ENCODE measurements at regions not wholly inside any gene's neighbourhood (a gene's known extent, or its start where the extent isn't known, plus 50 kb on each side); places are given as distances from the start of the nearest gene placed in this dataset.
A peak's percentile ranks its signal among the peaks of the same experiment; 100 is the strongest.

GRCh38 chr12:74732826-74733225 lies 195.2 kb downstream of the ATXN7L3B start:
- H2BK12ac ChIP-seq (ENCODE audit: low read length), result no peak overlapping the region
- no peak overlapping the region for H3K4me2 ChIP-seq (ENCODE audit: insufficient read depth, low read length, poor library complexity, severe bottlenecking)
- H2AK5ac ChIP-seq (ENCODE audit: low read depth, low read length), result no peak overlapping the region
- no peaks in the 10 kb centered on the region for H3K4me1 ChIP-seq (ENCODE audit: control insufficient read depth in 2 of 2, insufficient read depth in 1 of 2, low read depth in 1 of 2, low read length in 2 of 2)
- no peak overlapping the region for H3K18ac ChIP-seq (ENCODE audit: low read length)
- H3K23ac ChIP-seq (ENCODE audit: low read depth, low read length, poor library complexity), result no peak overlapping the region
- H3K4ac ChIP-seq (ENCODE audit: low read length), result no peak overlapping the region
- no peak overlapping the region for H4K91ac ChIP-seq (ENCODE audit: low read depth, low read length, poor library complexity)
- H2BK5ac ChIP-seq (ENCODE audit: low read length), result no peak overlapping the region
- no peak overlapping the region for H3K27ac ChIP-seq (replicated peaks; ENCODE audit: low read length)
- H3K9ac ChIP-seq (ENCODE audit: low read depth, low read length, poor library complexity), result no peak overlapping the region
- no peaks in the 10 kb centered on the region for H3K79me1 ChIP-seq (ENCODE audit: low read depth, low read length)
- H2AFZ ChIP-seq (ENCODE audit: low read length), result peak overlapping the region; percentile 59
- H2BK120ac ChIP-seq (ENCODE audit: low read depth, low read length), result no peak overlapping the region
- H3K36me3 ChIP-seq (replicated peaks in 1 of 2; ENCODE audit: control insufficient read depth in 2 of 2, insufficient read depth in 2 of 2, low read length in 2 of 2), result no peaks in the 10 kb centered on the region
- H3K27me3 ChIP-seq (ENCODE audit: control insufficient read depth in 3 of 3, insufficient read depth in 3 of 3, low read depth in 1 of 3, low read length in 3 of 3), result no peaks in the 10 kb centered on the region
- H3K9me3 ChIP-seq (replicated peaks in 1 of 2; ENCODE audit: control insufficient read depth in 2 of 2, insufficient read depth in 1 of 2, low read depth in 1 of 2, low read length in 2 of 2), result no peaks in the 10 kb centered on the region
- WGBS, 2 donors (ENCODE audit: extremely low coverage in 2 of 2, insufficient read length in 2 of 2, insufficient replicate concordance in 1 of 2), result no CpG with 5 or more reads among the region's 5 CpGs
- no peak overlapping the region for H3K4me3 ChIP-seq (ENCODE audit: low read length in 2 of 2)
- no peak for DNase-seq (ENCODE audit: low spot score)
- H4K8ac ChIP-seq (ENCODE audit: low read depth, low read length), result no peak overlapping the region
- no peak overlapping the region for H2BK15ac ChIP-seq (ENCODE audit: low read length)
- no peak overlapping the region for H3K14ac ChIP-seq (ENCODE audit: low read length)

DNA sequence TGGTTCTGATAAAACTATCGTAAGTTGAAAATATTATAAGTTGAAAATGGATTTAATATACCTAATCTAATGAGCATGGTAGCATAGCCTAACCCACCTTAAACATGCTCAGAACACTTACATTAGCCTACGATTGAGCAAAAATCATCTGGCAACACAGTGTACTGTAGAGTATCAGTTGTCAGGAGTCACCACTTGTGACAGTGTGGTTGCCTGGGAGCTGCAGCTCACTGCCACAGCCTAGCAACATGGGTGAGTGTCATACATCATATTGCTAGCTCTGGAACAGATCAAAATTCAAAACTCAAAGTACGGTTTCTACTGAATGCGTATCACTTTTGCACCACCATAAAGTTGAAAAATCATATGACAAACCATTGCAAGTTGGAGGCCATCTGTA lies 203.5 kb downstream of the ATXN7L3B start:
- Histone ChIP-seq H3K4me2 (ENCODE audit: insufficient read depth, low read length, poor library complexity, severe bottlenecking) (no peak overlapping the region), H3K36me3 (replicated peaks in 1 of 2; ENCODE audit: control insufficient read depth in 2 of 2, insufficient read depth in 2 of 2, low read length in 2 of 2) (no peaks in the 10 kb centered on the region), H3K4me3 (ENCODE audit: low read length in 2 of 2) (no peak overlapping the region), H4K8ac (ENCODE audit: low read depth, low read length) (no peak overlapping the region), H2BK5ac (ENCODE audit: low read length) (no peak overlapping the region), H2AK5ac (ENCODE audit: low read depth, low read length) (no peak overlapping the region), H2AFZ (ENCODE audit: low read length) (no peak overlapping the region), H2BK12ac (ENCODE audit: low read length) (no peak overlapping the region), H3K27me3 (ENCODE audit: control insufficient read depth in 3 of 3, insufficient read depth in 3 of 3, low read depth in 1 of 3, low read length in 3 of 3) (no peaks in the 10 kb centered on the region), H3K9me3 (replicated peaks in 1 of 2; ENCODE audit: control insufficient read depth in 2 of 2, insufficient read depth in 1 of 2, low read depth in 1 of 2, low read length in 2 of 2) (no peaks in the 10 kb centered on the region), H3K27ac (replicated peaks; ENCODE audit: low read length) (no peak overlapping the region), H4K91ac (ENCODE audit: low read depth, low read length, poor library complexity) (no peak overlapping the region), H3K79me1 (ENCODE audit: low read depth, low read length) (no peaks in the 10 kb centered on the region), H3K18ac (ENCODE audit: low read length) (no peak overlapping the region), H3K4me1 (ENCODE audit: control insufficient read depth in 2 of 2, insufficient read depth in 1 of 2, low read depth in 1 of 2, low read length in 2 of 2) (no peaks in the 10 kb centered on the region), H3K14ac (ENCODE audit: low read length) (no peak overlapping the region), H3K9ac (ENCODE audit: low read depth, low read length, poor library complexity) (no peak overlapping the region), H2BK120ac (ENCODE audit: low read depth, low read length) (no peak overlapping the region), H3K4ac (ENCODE audit: low read length) (no peak overlapping the region), H2BK15ac (ENCODE audit: low read length) (no peak overlapping the region), H3K23ac (ENCODE audit: low read depth, low read length, poor library complexity) (no peak overlapping the region)
- no CpG with 5 or more reads among the region's 4 CpGs for WGBS, 2 donors (ENCODE audit: extremely low coverage in 2 of 2, insufficient read length in 2 of 2, insufficient replicate concordance in 1 of 2)
- DNase-seq (ENCODE audit: low spot score), result no peak

GRCh38 chr12:74747305-74747704 lies 209.7 kb downstream of the ATXN7L3B start:
- no peak overlapping the region for H3K4ac ChIP-seq (ENCODE audit: low read length)
- no peak overlapping the region for H3K9ac ChIP-seq (ENCODE audit: low read depth, low read length, poor library complexity)
- H3K36me3 ChIP-seq (replicated peaks in 1 of 2; ENCODE audit: control insufficient read depth in 2 of 2, insufficient read depth in 2 of 2, low read length in 2 of 2), result no peaks in the 10 kb centered on the region
- no peak overlapping the region for H3K27ac ChIP-seq (replicated peaks; ENCODE audit: low read length)
- no peaks in the 10 kb centered on the region for H3K27me3 ChIP-seq (ENCODE audit: control insufficient read depth in 3 of 3, insufficient read depth in 3 of 3, low read depth in 1 of 3, low read length in 3 of 3)
- DNase-seq (ENCODE audit: low spot score), result no peak
- H3K4me2 ChIP-seq (ENCODE audit: insufficient read depth, low read length, poor library complexity, severe bottlenecking), result no peak overlapping the region
- H4K91ac ChIP-seq (ENCODE audit: low read depth, low read length, poor library complexity), result no peak overlapping the region
- no peak overlapping the region for H2BK12ac ChIP-seq (ENCODE audit: low read length)
- no peak overlapping the region for H2BK15ac ChIP-seq (ENCODE audit: low read length)
- no peak overlapping the region for H3K4me3 ChIP-seq (ENCODE audit: low read length in 2 of 2)
- H3K18ac ChIP-seq (ENCODE audit: low read length), result no peak overlapping the region
- H4K8ac ChIP-seq (ENCODE audit: low read depth, low read length), result no peak overlapping the region
- H3K14ac ChIP-seq (ENCODE audit: low read length), result no peak overlapping the region
- no peaks in the 10 kb centered on the region for H3K4me1 ChIP-seq (ENCODE audit: control insufficient read depth in 2 of 2, insufficient read depth in 1 of 2, low read depth in 1 of 2, low read length in 2 of 2)
- no peak overlapping the region for H2BK120ac ChIP-seq (ENCODE audit: low read depth, low read length)
- no peaks in the 10 kb centered on the region for H3K79me1 ChIP-seq (ENCODE audit: low read depth, low read length)
- H2AFZ ChIP-seq (ENCODE audit: low read length), result no peak overlapping the region
- H3K23ac ChIP-seq (ENCODE audit: low read depth, low read length, poor library complexity), result no peak overlapping the region
- H2BK5ac ChIP-seq (ENCODE audit: low read length), result no peak overlapping the region
- H2AK5ac ChIP-seq (ENCODE audit: low read depth, low read length), result no peak overlapping the region
- no peaks in the 10 kb centered on the region for H3K9me3 ChIP-seq (replicated peaks in 1 of 2; ENCODE audit: control insufficient read depth in 2 of 2, insufficient read depth in 1 of 2, low read depth in 1 of 2, low read length in 2 of 2)

- H3K4me3 ChIP-seq (ENCODE audit: low read length in 2 of 2), result no peak overlapping the region
- no peak overlapping the region for H2BK12ac ChIP-seq (ENCODE audit: low read length)
- no peak overlapping the region for H2AFZ ChIP-seq (ENCODE audit: low read length)
- H4K91ac ChIP-seq (ENCODE audit: low read depth, low read length, poor library complexity), result no peak overlapping the region
- H3K4me1 ChIP-seq (ENCODE audit: control insufficient read depth in 2 of 2, insufficient read depth in 1 of 2, low read depth in 1 of 2, low read length in 2 of 2), result no peaks in the 10 kb centered on the region
- WGBS, 2 donors (ENCODE audit: extremely low coverage in 2 of 2, insufficient read length in 2 of 2, insufficient replicate concordance in 1 of 2), result no CpG with 5 or more reads among the region's 1 CpG
- no peak overlapping the region for H3K18ac ChIP-seq (ENCODE audit: low read length)
- H3K27me3 ChIP-seq (ENCODE audit: control insufficient read depth in 3 of 3, insufficient read depth in 3 of 3, low read depth in 1 of 3, low read length in 3 of 3), result no peaks in the 10 kb centered on the region
- H3K27ac ChIP-seq (replicated peaks; ENCODE audit: low read length), result no peak overlapping the region
- no peaks in the 10 kb centered on the region for H3K9me3 ChIP-seq (replicated peaks in 1 of 2; ENCODE audit: control insufficient read depth in 2 of 2, insufficient read depth in 1 of 2, low read depth in 1 of 2, low read length in 2 of 2)
- no peak overlapping the region for H2AK5ac ChIP-seq (ENCODE audit: low read depth, low read length)
- H2BK5ac ChIP-seq (ENCODE audit: low read length), result no peak overlapping the region
- H4K8ac ChIP-seq (ENCODE audit: low read depth, low read length), result no peak overlapping the region
- no peak overlapping the region for H3K14ac ChIP-seq (ENCODE audit: low read length)
- no peaks in the 10 kb centered on the region for H3K79me1 ChIP-seq (ENCODE audit: low read depth, low read length)
- no peak for DNase-seq (ENCODE audit: low spot score)
- no peak overlapping the region for H2BK15ac ChIP-seq (ENCODE audit: low read length)
- H3K4me2 ChIP-seq (ENCODE audit: insufficient read depth, low read length, poor library complexity, severe bottlenecking), result no peak overlapping the region
- no peak overlapping the region for H2BK120ac ChIP-seq (ENCODE audit: low read depth, low read length)
- H3K23ac ChIP-seq (ENCODE audit: low read depth, low read length, poor library complexity), result no peak overlapping the region
- no peak overlapping the region for H3K9ac ChIP-seq (ENCODE audit: low read depth, low read length, poor library complexity)
- H3K4ac ChIP-seq (ENCODE audit: low read length), result no peak overlapping the region
- no peaks in the 10 kb centered on the region for H3K36me3 ChIP-seq (replicated peaks in 1 of 2; ENCODE audit: control insufficient read depth in 2 of 2, insufficient read depth in 2 of 2, low read length in 2 of 2)
Observed at GRCh38 chr12:74751441-74751840, 213.8 kb downstream of the ATXN7L3B start.
